HG03354 (cell line): ENCODE measurements at regions not wholly inside any gene's neighbourhood (a gene's known extent, or its start where the extent isn't known, plus 50 kb on each side); places are given as distances from the start of the nearest gene placed in this dataset.
A peak's percentile ranks its signal among the peaks of the same experiment; 100 is the strongest.

Experiments used
- ATAC-seq: cut with Tn5 transposase; IDR thresholded peaks from one replicate; pipeline ENCODE4 v1.9.1; 2021; ENCODE audit warnings: mild to moderate bottlenecking; ENCODE audit not compliant: unreplicated experiment, poor library complexity, severe bottlenecking

- no peak for ATAC-seq
These were observed 468.1 kb upstream of the NRP1 start for GRCh38 chr10:33802566-33802965.

DNA sequence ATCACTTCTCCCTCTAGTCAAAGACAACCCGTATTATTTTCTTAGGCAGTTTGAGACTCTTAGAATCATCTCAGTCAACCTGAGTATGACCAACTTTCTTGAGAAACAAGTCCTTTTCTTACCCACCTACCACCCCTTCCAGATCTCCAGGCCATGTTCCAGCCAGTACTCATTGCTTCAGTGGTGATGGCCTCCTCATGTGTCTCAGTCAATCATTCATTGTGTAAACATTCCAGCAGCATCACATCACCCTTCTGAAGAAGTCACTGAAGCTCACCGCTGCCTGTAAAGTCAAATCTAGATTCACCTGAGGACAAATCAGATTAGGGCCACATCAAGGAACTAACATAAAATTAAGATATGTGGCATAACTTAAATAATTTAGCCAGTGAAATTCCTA, 467.2 kb upstream of the NRP1 start:
- ATAC-seq: no peak

DNA sequence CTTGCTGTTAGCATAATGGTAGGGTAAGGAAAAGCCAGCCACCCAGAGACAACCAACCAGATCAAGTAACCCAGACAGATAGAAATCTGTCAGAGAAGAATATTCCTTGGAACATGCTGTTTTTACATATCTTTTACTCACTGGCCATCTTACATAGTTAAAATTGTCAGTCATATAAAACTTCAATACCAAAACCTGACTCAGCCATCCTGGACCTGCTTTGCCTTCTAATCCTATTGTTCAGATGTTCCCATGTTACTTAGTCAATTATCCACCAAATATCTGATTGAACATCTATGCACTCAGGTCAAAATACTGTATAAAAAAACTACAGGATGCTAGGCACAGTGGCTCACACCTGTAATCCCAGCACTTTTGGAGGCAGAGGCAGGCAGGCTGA, 466.5 kb upstream of the NRP1 start:
- no peak for ATAC-seq

GRCh38 chr10:33800545-33800944, 466.1 kb upstream of the NRP1 start:
- ATAC-seq: no peak

DNA sequence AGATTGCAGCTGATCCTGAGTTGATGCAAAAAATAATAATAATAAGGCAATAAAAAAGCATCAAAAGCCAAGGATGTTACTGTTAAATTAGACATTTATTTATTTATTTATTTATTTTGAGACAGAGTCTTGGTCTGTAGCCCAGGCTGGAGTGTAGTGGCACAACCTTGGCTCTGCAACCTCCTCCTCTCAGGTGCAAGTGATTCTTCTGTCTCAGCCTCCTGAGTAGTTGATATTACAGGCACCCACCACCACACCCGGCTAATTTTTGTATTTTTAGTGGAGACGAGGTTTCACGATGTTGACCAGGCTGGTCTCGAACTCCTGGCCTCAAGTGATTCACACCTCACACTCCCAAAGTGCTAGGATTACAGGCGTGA, 465.5 kb upstream of the NRP1 start:
- ATAC-seq: no peak

DNA sequence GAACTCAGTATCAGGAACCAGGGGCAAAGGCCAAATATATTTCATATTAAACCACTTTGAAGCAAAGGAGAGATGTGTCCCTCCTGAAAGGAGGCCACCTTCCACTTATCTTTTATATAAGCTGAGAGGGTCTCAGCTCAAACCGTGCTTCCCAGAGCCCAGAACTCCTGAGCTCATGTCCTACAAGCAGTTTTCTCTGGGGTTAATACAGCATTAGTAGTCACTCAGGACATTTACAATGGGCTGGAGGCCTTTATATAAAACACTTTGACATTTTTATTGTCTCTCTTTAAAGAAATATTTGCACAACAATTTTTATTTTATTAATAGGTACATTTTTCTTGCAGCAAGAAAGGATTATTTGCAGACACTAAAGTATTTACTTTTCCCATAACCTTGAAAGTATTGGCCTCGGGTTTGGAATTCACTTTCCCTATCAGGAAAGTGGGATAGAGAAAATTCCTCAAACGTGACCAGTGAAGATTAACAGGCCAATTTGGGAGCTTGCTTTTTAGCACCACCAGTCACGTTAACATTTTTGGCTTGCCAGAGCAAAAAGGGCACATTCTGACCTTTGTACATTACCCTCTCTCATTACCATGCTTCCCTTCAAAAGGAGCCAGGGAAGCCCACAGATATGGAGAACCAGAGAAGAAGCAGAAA, 464.9 kb upstream of the NRP1 start:
- no peak for ATAC-seq

DNA sequence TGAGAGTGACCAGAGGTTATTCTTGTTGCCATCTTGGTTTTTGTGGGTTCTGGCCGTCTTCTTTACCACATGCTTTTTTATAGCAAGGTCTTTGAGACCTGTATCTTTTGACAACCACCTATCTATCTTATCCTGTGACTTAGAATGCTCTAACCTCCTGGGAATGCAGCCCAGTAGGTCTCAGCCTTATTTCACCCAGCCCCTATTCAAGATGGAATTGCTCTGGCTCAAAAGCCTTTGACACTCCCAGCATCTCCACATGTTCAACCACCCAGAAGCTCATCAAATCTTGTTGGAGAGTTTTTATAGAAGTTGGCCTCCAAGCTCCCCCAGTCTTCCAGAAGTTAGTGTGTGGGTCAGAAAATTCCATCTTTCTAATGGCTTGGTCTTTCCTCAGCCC, 464.3 kb upstream of the NRP1 start:
- ATAC-seq: no peak

GRCh38 chr10:33796680-33797079, 462.2 kb upstream of the NRP1 start:
- no peak for ATAC-seq

GRCh38 chr10:33795529-33795928, 461.1 kb upstream of the NRP1 start:
- ATAC-seq: no peak

DNA sequence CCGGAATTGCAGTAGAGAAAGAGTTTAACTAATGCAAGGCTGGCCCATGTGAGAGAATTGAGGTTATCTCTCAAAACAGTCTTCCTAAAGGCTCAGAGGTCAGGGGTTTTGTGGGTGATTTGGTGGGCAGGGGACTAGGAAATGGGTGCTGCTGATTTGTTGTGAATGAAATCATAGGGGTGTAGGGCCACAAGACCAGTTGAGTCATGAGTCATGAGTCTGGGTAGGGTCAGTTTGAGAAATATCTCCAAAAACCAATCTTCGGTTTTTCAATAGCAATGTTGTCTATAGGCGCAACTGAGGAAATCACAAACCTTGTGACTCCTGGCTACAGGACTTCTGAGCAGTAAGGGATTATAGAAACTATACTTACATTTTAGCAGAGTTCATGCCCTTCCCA, 460.0 kb upstream of the NRP1 start:
- ATAC-seq: no peak

- ATAC-seq: no peak
These were observed 459.3 kb upstream of the NRP1 start for GRCh38 chr10:33793793-33794192.

- no peak for ATAC-seq
These were observed 456.8 kb upstream of the NRP1 start for GRCh38 chr10:33791272-33791660.

DNA sequence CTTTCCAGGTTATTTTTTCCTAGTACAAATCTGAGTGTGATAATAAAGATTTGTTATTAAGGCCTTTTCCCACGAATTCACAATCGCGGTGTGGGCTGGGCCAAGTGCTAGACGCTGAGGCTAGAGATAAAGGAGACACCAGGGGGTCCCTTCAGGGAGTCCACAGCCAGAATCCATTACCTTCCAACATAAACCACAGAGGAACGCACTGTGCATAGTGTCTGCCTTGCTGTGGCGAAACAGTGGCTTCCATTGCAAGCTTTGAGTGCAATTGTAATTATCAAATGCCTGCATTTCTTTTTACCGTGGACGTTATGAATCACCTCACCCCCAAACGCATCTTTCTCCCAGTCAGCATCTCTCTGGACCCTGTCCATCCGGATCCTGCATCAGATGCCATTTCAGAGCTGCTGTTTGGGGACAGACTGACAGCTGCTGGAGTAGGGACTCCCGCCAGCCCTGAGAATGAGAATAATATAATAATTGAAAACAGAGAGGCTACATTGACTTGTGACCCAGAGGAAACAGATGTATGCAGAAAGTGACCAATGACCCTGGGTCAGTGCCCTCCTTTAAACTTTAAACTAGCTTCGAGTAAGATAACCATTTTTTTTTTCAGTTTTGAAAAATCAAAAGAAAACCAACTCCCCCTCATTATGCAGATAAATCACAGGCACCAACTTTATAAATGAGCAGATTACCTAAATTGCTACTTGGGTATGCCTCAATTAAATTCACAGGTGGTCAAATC, 456.2 kb upstream of the NRP1 start:
- no peak for ATAC-seq

DNA sequence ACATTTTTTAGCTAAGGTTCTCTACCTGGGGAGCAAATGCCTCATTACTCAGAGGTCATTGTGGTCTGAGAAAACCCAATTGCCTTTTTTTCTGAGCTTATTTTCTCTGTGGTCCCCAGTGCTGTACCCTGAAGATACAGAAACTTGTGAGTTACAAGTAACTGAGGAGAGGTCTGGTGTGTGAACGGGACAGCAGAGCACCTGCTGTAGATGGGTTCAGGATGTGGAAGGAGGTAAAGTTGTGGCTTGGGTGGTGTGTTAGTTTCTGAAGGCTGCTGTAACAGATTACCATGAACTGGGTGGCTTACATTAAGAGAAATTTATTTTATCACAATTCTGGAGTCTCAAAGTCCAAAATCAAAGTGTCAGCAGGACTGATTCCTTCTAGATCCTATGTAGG, 449.1 kb upstream of the NRP1 start:
- no peak for ATAC-seq

- no peak for ATAC-seq
These were observed 448.6 kb upstream of the NRP1 start for GRCh38 chr10:33783078-33783477.

DNA sequence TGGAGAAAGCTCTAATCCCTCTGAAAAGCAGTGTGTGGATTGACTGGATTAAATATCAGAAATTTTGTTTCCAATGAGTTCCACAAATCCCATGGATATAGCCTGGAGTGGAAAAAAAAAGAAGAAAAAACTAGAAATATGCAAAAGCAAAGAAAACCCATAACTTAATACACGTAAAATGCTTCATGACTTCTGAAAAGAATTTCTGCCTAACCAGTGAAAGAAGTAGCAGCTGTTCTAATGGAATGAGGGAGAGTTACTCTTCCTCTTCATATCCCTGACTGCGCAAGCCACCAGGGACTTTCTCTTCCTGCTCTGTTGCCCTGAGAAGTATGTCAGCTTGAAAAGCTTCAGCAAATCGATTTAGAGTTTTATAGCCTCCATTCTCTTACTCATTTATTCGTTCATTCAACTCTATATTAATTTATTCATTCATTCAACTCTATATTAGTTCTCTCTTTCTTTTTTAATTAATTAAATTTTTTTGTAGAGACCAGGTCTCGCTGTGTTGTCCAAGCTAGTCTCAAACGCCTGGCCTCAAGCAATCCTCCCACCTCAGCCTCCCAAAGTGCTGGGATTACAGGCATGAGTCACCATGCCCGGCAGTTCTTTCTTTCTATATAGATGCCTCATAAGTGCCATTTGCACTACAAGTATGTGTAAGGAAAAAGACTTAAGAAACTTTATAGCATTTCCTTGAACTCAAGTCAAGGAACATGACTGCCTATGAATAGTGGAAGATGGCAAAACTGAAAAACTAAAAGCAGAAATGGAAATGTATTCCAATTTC, 447.3 kb upstream of the NRP1 start:
- no peak for ATAC-seq

DNA sequence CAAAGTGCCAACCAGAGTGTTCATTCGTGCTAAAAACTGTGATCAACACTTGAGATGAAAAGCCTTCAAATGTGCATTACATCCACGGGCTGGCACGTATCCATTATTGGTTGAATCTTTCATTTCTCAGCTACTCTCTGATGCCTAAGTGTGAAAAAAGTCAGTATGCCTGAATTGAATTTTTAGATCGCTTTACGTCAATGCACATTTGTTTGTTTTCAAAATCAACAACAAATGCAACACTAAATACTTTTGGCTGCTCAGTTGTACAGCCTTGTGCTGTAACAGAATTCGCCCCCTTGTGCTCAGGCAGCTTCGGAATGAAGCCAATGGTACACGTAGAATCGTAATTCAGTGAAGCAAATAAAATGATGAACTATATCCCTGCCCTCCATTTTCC, 446.5 kb upstream of the NRP1 start:
- no peak for ATAC-seq

DNA sequence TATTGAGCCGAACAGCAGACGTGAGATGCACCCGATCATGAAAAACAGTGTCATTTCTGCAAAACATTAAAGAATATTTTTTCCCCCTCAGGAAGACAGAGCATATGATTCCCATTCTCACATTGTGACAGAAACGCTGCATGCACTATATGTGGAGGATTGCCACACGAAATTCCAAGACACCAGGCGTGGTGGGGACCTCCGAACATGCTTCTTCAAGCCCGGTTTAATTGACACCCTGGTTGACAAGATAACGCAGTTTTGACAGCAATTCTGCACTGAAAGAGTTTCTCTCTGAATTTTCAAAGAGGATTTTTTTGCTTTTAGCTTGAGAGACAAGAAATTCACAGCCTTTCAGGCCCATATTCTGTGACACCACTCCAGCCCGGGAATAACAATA, 442.8 kb upstream of the NRP1 start:
- no peak for ATAC-seq

- peak; percentile 36 for ATAC-seq
These were observed 442.1 kb upstream of the NRP1 start for GRCh38 chr10:33776419-33777070.

GRCh38 chr10:33774857-33775256, 440.4 kb upstream of the NRP1 start:
- ATAC-seq: no peak
